GM13976 (cell line): ENCODE measurements at regions not wholly inside any gene's neighbourhood (a gene's known extent, or its start where the extent isn't known, plus 50 kb on each side); places are given as distances from the start of the nearest gene placed in this dataset.

ENCODE experiments used
- DNase-seq: peaks from one replicate; pipeline ENCODE4 v3.0.0; 2012; ENCODE audit warnings: low spot score
- CTCF ChIP-seq: IDR thresholded peaks from 2 replicates; pipeline ENCODE4 v1.5.1; 2012; ENCODE audit warnings: borderline replicate concordance, mild to moderate bottlenecking; ENCODE audit not compliant: insufficient read depth; ENCODE audit errors: extremely low read depth, missing control alignments, control extremely low read depth
- in situ Hi-C: fragments of 300-500 bp; cut with MboI; formaldehyde crosslinking; loops from one replicate; pipeline ENCODE4 v1.12.0; 2022; ENCODE audit warnings: low sequenced_read_pairs, mixed read lengths, inconsistent platforms; ENCODE audit not compliant: unreplicated experiment

- in situ Hi-C loops: no loop called here
Observed at GRCh38 chr1:94726981-94727685, 93.0 kb upstream of the SLC44A3 start.

GRCh38 chr1:94725566-94725965 is 94.6 kb upstream of the SLC44A3 start:
- no peak for TF ChIP-seq CTCF
- DNase-seq: no peak

More at GRCh38 chr1:94726981-94727685, 93.0 kb upstream of the SLC44A3 start:
- DNase-seq: no peak
- TF ChIP-seq CTCF: no peak

GRCh38 chr1:94723894-94724293 is 96.3 kb upstream of the SLC44A3 start:
- no peak for DNase-seq
- in situ Hi-C loops: no loop called here
- TF ChIP-seq CTCF: no peak

More at GRCh38 chr1:94725566-94725965, 94.6 kb upstream of the SLC44A3 start:
- in situ Hi-C loops: no loop called here

GRCh38 chr1:94723463-94723862 is 96.7 kb upstream of the SLC44A3 start:
- DNase-seq: no peak
- in situ Hi-C loops: no loop called here
- no peak for TF ChIP-seq CTCF

GRCh38 chr1:94722181-94722580 is 98.0 kb upstream of the SLC44A3 start:
- no peak for TF ChIP-seq CTCF
- no peak for DNase-seq
- in situ Hi-C loops: no loop called here

- TF ChIP-seq CTCF: no peak
- in situ Hi-C loops: no loop called here
- DNase-seq: peak; percentile 65
Observed at GRCh38 chr1:94721240-94721639, 98.9 kb upstream of the SLC44A3 start.
